ENCODE measurements at regions not wholly inside any gene's neighbourhood (a gene's known extent, or its start where the extent isn't known, plus 50 kb on each side); places are given as distances from the start of the nearest gene placed in this dataset.

GRCh38 chr10:130351466-130352290 lies 215.5 kb downstream of the GLRX3 start:
- no TSS peak for BruUV-seq (replicated peaks)
- H2BK120ac ChIP-seq (ENCODE audit: low read depth, low read length): no peak overlapping the region
- H4K5ac ChIP-seq (ENCODE audit: low read depth, low read length): no peak overlapping the region
- no peak for TF ChIP-seq RFX5 (IDR thresholded peaks at IDR 0.05; ENCODE audit: low read depth, low read length)
- TF ChIP-seq POLR2A (IDR thresholded peaks at IDR 0.05; ENCODE audit: low read depth, low read length): no peak
- no peak for TF ChIP-seq MXI1 (IDR thresholded peaks at IDR 0.05; ENCODE audit: borderline replicate concordance, low read depth, low read length)
- TF ChIP-seq, protein P1, sequence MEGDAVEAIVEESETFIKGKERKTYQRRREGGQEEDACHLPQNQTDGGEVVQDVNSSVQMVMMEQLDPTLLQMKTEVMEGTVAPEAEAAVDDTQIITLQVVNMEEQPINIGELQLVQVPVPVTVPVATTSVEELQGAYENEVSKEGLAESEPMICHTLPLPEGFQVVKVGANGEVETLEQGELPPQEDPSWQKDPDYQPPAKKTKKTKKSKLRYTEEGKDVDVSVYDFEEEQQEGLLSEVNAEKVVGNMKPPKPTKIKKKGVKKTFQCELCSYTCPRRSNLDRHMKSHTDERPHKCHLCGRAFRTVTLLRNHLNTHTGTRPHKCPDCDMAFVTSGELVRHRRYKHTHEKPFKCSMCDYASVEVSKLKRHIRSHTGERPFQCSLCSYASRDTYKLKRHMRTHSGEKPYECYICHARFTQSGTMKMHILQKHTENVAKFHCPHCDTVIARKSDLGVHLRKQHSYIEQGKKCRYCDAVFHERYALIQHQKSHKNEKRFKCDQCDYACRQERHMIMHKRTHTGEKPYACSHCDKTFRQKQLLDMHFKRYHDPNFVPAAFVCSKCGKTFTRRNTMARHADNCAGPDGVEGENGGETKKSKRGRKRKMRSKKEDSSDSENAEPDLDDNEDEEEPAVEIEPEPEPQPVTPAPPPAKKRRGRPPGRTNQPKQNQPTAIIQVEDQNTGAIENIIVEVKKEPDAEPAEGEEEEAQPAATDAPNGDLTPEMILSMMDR (conservative IDR thresholded peaks at IDR 0.05; ENCODE audit: low read depth, low read length): no peak
- TF ChIP-seq MAZ (IDR thresholded peaks at IDR 0.05; ENCODE audit: borderline replicate concordance, low read depth, low read length): no peak
- H3K14ac ChIP-seq (replicated peaks; ENCODE audit: low read depth, low read length): no peak overlapping the region
- no peaks in the 10 kb centered on the region for H3K27me3 ChIP-seq (ENCODE audit: control insufficient read depth, insufficient read depth, low read length)
- no peaks in the 10 kb centered on the region for H4K20me1 ChIP-seq (ENCODE audit: insufficient read depth, low read length)
- ChIA-PET POLR2A (ENCODE audit: unreplicated experiment) (no interaction called here), CTCF (no interaction called here)
- H2AK9ac ChIP-seq (replicated peaks; ENCODE audit: low read depth, low read length, poor library complexity): no peak overlapping the region
- dilution Hi-C loops (cut with HindIII; ENCODE audit: low sequenced_read_pairs, unreplicated experiment) (no loop called here), intact Hi-C loops (cut with micrococcal nuclease) (no loop called here), in situ Hi-C loops (cut with MboI; ENCODE audit: low sequenced_read_pairs) (no loop called here)
- H3K4ac ChIP-seq (ENCODE audit: low read depth, low read length): no peak overlapping the region
- peaks cover 35% of the 10 kb centered on the region for H3K9me3 ChIP-seq (ENCODE audit: control insufficient read depth, insufficient read depth, low read length)
- no peak overlapping the region for H4K8ac ChIP-seq (ENCODE audit: low read depth in 2 of 2, low read length in 2 of 2)
- no peak overlapping the region for H2BK15ac ChIP-seq (ENCODE audit: low read depth, low read length)
- no peak overlapping the region for H3K27ac ChIP-seq (ENCODE audit: insufficient read depth, low read length)
- no peak for ATAC-seq (ENCODE audit: low read depth)
- no peak overlapping the region for H2AK5ac ChIP-seq (ENCODE audit: low read depth, low read length)
- no peaks in the 10 kb centered on the region for H3K36me3 ChIP-seq (ENCODE audit: control insufficient read depth, insufficient read depth, low read length)
- no peak overlapping the region for H3K4me3 ChIP-seq (ENCODE audit: insufficient read depth, low read depth, low read length)
- no peak overlapping the region for H2AFZ ChIP-seq (replicated peaks; ENCODE audit: low read length, poor library complexity)
- DNase-seq: no peak
- H3K79me1 ChIP-seq (ENCODE audit: low read depth in 1 of 2, low read length in 2 of 2): no peaks in the 10 kb centered on the region
- no peak overlapping the region for H3K56ac ChIP-seq (ENCODE audit: extremely low read depth, insufficient read depth, low read length)
- no peak overlapping the region for H4K91ac ChIP-seq (ENCODE audit: insufficient read depth, low read depth, low read length)
- 48% methylated on average over 7 of the region's 17 CpGs; no CpG with 5 or more reads in 1 of the 2 experiments for WGBS, 2 experiments (ENCODE audit: extremely low coverage in 2 of 2, insufficient read length in 1 of 2)
- no peak overlapping the region for H2BK20ac ChIP-seq (ENCODE audit: low read depth, low read length)
- H2BK5ac ChIP-seq (ENCODE audit: low read depth, low read length, poor library complexity, severe bottlenecking): no peak overlapping the region
- H3K9ac ChIP-seq (ENCODE audit: low read depth, low read length): no peak overlapping the region
- H3K4me2 ChIP-seq (ENCODE audit: low read depth, low read length): no peak overlapping the region
- H3K18ac ChIP-seq (ENCODE audit: low read depth, low read length): no peak overlapping the region
- H3K4me1 ChIP-seq (ENCODE audit: control insufficient read depth, insufficient read depth, low read length): no peaks in the 10 kb centered on the region
- no peaks in the 10 kb centered on the region for H3K9me1 ChIP-seq (ENCODE audit: insufficient read depth, low read length)
- H3K23ac ChIP-seq (ENCODE audit: low read depth, low read length): no peak overlapping the region
